ENCODE measurements at regions not wholly inside any gene's neighbourhood (a gene's known extent, or its start where the extent isn't known, plus 50 kb on each side); places are given as distances from the start of the nearest gene placed in this dataset. TPM values are rescaled to one million over a fixed set of nuclear protein-coding genes. Genes with fewer than 3 reads are reported as not detected.

DNA sequence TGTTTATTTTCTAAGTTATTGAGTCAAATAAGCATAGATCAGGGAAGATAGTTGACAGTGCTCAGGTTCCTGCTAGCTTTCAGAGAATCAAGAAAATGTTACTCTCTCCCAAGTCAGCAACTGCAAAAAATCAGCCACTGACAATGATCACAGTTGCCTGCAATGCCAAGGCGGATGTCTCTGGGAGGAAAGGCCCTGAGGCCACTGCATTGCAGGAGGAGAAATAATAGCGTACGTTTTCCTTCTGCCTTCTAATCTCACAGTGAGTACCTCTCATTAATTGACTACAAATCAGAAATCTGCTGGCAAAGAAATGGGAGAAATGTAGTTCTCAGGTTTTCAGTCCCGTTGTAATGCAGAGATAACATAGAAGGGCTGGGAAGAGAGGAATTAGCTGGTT is 54.0 kb upstream of the SPON1 start:
- DNase-seq (ENCODE audit: low spot score): no peak

Small RNAs in the stretch of these regions (small RNA-seq; reads per million reads assigned to genes)
- gene RNA5SP331: not detected

Measured in HT-29 (cell line).